DOHH2 (cell line): ENCODE measurements at regions not wholly inside any gene's neighbourhood (a gene's known extent, or its start where the extent isn't known, plus 50 kb on each side); places are given as distances from the start of the nearest gene placed in this dataset.
"Not testable (repeated sequence)": the region's sequence is repeated elsewhere in the genome, so short reads cannot be mapped to it uniquely, and the experiment has no call there.

Experiments
- H3F3A ChIP-seq: fragments of 200-600 bp; sonication (generic), shearing (Covaris generic); 2 replicates; pipeline ENCODE4 v1.6.0; 2016; ENCODE audit warnings: antibody characterized with exemption, mild to moderate bottlenecking; ENCODE audit not compliant: control insufficient read depth, insufficient read depth
- H3K27ac ChIP-seq: fragments of 200-600 bp; sonication (generic); 2 replicates; pipeline ENCODE4 v1.5.1; 2014; ENCODE audit warnings: low read depth, mild to moderate bottlenecking, low read length, moderate library complexity
- H3K27me3 ChIP-seq: fragments of 200-600 bp; sonication (generic); 2 replicates; pipeline ENCODE4 v1.6.1; 2014; ENCODE audit warnings: mild to moderate bottlenecking, low read length, mixed read lengths; ENCODE audit not compliant: control insufficient read depth
- H3K36me3 ChIP-seq: fragments of 200-600 bp; sonication (generic); 2 replicates; pipeline ENCODE4 v1.6.1; 2014; ENCODE audit warnings: mild to moderate bottlenecking, low read length, moderate library complexity, mixed read lengths; ENCODE audit not compliant: control insufficient read depth
- H3K4me1 ChIP-seq: fragments of 200-600 bp; sonication (generic); 2 replicates; pipeline ENCODE4 v1.6.1; 2014; ENCODE audit warnings: mild to moderate bottlenecking, low read length, mixed read lengths; ENCODE audit not compliant: control insufficient read depth
- H3K4me2 ChIP-seq: fragments of 200-600 bp; sonication (generic); 2 replicates; pipeline ENCODE4 v1.6.0; 2014; ENCODE audit warnings: mild to moderate bottlenecking, low read length, moderate library complexity
- H3K4me3 ChIP-seq: fragments of 200-600 bp; sonication (generic); 2 replicates; pipeline ENCODE4 v1.5.1; 2014; ENCODE audit warnings: mild to moderate bottlenecking, low read length, mixed read lengths
- H3K79me2 ChIP-seq: fragments of 200-600 bp; sonication (generic); 2 replicates; pipeline ENCODE4 v1.6.1; 2014; ENCODE audit warnings: mild to moderate bottlenecking, low read length, mixed read lengths; ENCODE audit not compliant: control insufficient read depth
- H3K9me2 ChIP-seq: fragments of 200-600 bp; sonication (generic); replicated peaks from 2 replicates; pipeline ENCODE4 v1.6.1; 2014; ENCODE audit warnings: mild to moderate bottlenecking, low read length, mixed read lengths; ENCODE audit not compliant: control insufficient read depth
- H3K9me3 ChIP-seq: fragments of 200-600 bp; sonication (generic); 2 replicates; pipeline ENCODE4 v1.6.1; 2014; ENCODE audit warnings: antibody characterized with exemption, low read length, mixed read lengths; ENCODE audit not compliant: control insufficient read depth, insufficient read depth
- H4K20me1 ChIP-seq: fragments of 200-600 bp; sonication (generic); 2 replicates; pipeline ENCODE4 v1.6.0; 2014; ENCODE audit warnings: low read depth, mild to moderate bottlenecking, antibody characterized with exemption, low read length, moderate library complexity; ENCODE audit not compliant: control insufficient read depth, insufficient read depth
- TF ChIP-seq, protein P1 (sequence below): fragments of 200-600 bp; sonication (generic); IDR thresholded peaks from one replicate; pipeline ENCODE4 v1.5.1; 2014; ENCODE audit warnings: antibody characterized with exemption, mild to moderate bottlenecking, low read depth, low read length; ENCODE audit not compliant: poor library complexity, severe bottlenecking

DNA sequence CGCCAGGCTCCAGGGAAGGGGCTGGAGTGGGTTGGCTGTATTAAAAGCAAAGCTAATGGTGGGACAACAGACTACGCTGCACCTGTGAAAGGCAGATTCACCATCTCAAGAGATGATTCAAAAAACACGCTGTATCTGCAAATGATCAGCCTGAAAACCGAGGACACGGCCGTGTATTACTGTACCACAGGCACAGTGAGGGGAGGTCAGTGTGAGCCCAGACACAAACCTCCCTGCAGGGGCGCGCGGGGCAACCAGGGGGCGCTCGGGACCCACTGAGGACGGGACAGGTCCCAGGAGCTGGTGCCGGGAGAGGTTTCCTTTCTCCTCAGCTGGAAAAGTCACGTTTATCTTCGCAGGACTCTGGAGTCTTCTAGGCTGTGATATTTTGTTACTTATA lies 239.4 kb upstream of the TP53TG3 start:
- H3K4me2 ChIP-seq, H3K27me3 ChIP-seq, H4K20me1 ChIP-seq, H3K4me3 ChIP-seq, H3K9me3 ChIP-seq, H3K4me1 ChIP-seq, H3K36me3 ChIP-seq, H3K79me2 ChIP-seq, H3K9me2 ChIP-seq, H3F3A ChIP-seq, H3K27ac ChIP-seq: not testable (repeated sequence)

DNA sequence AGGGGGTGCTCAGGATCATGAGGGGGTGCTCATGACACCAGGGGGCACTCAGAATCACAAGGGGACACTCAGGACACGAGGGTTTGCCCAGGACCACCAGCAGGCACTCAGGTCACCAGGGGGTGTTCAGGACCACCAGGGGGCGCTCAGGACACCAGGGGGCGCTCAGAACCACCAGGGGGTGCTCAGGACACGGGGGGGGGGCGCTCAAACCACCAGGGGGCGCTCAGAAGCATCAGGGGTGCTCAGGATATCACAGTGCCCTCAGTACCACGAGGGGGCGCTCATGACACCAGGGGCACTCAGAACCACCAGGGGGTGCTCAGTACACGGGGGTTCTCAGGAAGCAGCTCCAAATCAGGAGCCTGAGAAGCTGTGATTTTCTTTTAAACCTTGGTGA lies 221.8 kb upstream of the TP53TG3 start:
- not testable (repeated sequence) for H3K4me1 ChIP-seq, H3K79me2 ChIP-seq, H3K9me3 ChIP-seq, H3K9me2 ChIP-seq, H3K4me2 ChIP-seq, H3K36me3 ChIP-seq, H3K4me3 ChIP-seq, H4K20me1 ChIP-seq, H3F3A ChIP-seq, H3K27me3 ChIP-seq, H3K27ac ChIP-seq
- TF ChIP-seq, protein P1, sequence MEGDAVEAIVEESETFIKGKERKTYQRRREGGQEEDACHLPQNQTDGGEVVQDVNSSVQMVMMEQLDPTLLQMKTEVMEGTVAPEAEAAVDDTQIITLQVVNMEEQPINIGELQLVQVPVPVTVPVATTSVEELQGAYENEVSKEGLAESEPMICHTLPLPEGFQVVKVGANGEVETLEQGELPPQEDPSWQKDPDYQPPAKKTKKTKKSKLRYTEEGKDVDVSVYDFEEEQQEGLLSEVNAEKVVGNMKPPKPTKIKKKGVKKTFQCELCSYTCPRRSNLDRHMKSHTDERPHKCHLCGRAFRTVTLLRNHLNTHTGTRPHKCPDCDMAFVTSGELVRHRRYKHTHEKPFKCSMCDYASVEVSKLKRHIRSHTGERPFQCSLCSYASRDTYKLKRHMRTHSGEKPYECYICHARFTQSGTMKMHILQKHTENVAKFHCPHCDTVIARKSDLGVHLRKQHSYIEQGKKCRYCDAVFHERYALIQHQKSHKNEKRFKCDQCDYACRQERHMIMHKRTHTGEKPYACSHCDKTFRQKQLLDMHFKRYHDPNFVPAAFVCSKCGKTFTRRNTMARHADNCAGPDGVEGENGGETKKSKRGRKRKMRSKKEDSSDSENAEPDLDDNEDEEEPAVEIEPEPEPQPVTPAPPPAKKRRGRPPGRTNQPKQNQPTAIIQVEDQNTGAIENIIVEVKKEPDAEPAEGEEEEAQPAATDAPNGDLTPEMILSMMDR, result peak; percentile 68

DNA sequence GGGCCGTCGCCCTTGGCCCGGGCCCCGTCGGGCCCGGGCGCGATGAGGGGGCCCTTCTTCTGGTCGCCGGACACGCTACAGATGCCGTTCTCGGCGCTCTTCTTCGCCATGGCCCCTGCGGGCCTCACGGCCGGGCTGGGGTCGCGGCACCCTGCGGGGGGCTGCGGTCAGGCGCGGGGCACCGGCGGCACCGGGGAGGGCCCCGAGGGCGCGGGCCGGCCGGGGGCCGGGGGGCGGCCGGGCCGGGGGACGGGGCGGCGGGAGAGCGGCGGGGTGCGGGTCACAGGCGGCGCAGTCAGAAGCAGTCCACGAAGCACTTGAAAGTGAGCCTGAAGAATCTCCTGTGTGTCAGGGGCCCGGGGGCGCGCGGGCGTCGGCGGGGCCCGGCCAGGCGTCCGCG lies 209.4 kb upstream of the TP53TG3 start:
- H3K27me3 ChIP-seq, H3F3A ChIP-seq, H3K4me2 ChIP-seq, H3K9me2 ChIP-seq, H3K4me3 ChIP-seq, H3K79me2 ChIP-seq, H3K27ac ChIP-seq, H3K4me1 ChIP-seq, H3K36me3 ChIP-seq, H4K20me1 ChIP-seq, H3K9me3 ChIP-seq: not testable (repeated sequence)

DNA sequence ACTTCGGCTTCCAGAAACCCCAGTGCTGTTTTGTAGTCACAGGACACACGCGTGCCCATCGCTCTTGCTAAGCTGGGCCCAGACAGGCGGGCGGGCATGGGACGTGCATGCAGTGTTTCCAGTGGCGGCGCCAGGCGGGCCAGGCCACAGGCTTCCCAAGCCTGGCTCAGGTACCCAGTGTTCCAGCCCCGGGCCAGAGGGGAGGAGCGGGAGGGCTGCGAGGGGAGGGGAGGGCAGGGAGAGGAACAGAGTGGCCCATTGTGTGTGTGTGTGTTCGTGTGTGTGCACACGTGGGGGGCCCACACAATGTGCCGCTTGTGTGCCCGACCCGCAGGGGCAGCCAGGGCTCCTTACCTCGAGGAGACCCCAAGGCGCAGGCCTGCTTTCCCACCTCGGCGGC lies 208.6 kb upstream of the TP53TG3 start:
- not testable (repeated sequence) for H3K27ac ChIP-seq

DNA sequence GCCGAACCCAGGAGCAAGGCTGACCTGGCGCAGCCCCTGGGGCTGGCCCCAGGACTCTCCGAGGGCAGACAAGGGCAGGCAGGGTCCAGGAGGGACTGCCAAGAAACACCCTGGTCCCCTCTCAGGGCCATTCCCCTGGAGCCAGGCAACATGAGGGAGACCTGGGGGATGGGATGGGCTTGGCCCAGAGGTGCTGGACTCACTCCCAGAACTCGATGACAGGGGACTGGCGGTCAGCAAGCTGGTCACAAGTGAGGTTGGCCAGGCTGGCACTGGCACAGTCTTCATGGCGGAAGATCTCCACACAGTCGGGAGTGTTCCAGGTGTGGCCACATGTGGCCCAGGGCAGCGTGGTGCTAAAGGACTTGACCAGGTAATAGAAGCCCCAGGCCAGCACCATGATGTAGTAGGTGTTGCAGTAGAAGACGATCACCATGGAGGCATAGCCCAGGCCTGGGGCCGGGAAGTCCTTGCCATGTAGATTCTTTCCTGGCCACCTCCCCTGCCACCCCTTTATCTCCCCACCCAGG lies 206.4 kb upstream of the TP53TG3 start:
- not testable (repeated sequence) for H3K4me1 ChIP-seq, H3K4me3 ChIP-seq, H3K79me2 ChIP-seq, H3K36me3 ChIP-seq, H4K20me1 ChIP-seq, H3K4me2 ChIP-seq, H3F3A ChIP-seq, H3K27ac ChIP-seq, H3K9me3 ChIP-seq, H3K27me3 ChIP-seq, H3K9me2 ChIP-seq

More for the DNA sequence above, 208.6 kb upstream of the TP53TG3 start:
- H3K4me3 ChIP-seq, H3K4me1 ChIP-seq, H3K27me3 ChIP-seq, H3K36me3 ChIP-seq, H3K9me3 ChIP-seq, H3K9me2 ChIP-seq, H4K20me1 ChIP-seq, H3F3A ChIP-seq, H3K79me2 ChIP-seq, H3K4me2 ChIP-seq: not testable (repeated sequence)

DNA sequence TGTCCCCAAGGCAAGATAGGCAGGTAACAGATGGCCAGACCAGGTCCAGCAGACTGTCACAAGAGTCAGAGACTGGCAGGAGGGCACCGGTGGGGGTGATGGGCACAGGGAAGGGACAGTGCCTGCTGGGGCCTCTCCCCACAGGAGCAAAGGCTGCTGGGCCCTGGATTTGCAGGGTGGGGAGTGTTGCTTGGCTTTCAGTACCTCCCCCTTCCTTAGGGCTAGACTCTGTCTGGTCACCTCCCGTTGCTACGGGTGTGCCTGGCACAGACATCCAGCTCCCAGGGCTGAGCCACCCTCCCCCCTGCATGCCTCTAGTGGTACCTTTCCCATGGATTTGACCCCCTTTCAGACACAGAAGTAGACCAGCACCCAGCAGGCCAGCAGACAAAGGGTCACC lies 205.7 kb upstream of the TP53TG3 start:
- not testable (repeated sequence) for H3K4me2 ChIP-seq, H3K9me2 ChIP-seq, H3K4me3 ChIP-seq, H3F3A ChIP-seq, H3K9me3 ChIP-seq, H3K79me2 ChIP-seq, H4K20me1 ChIP-seq, H3K27me3 ChIP-seq, H3K27ac ChIP-seq, H3K36me3 ChIP-seq, H3K4me1 ChIP-seq

DNA sequence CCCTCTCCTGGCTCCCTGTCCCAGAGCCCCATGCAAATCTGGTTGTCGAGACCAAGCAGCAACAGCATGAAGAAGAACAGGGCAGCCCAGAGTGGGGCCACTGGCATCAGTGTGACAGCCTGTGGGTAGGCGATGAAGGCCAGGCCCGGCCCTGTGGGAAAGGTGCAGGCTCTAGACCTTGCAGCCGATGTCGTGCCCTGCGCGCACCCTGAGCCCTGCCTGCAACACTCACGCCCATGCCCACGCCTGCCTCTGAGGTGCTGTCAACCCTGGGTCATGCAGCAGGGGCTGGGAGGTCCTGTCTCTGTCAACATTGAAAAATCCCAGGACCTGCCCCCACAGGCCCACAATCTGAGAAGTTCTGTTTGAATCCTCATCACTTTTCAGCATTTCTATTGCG lies 204.0 kb upstream of the TP53TG3 start:
- not testable (repeated sequence) for H3K4me3 ChIP-seq, H4K20me1 ChIP-seq, H3K9me3 ChIP-seq, H3K27me3 ChIP-seq, H3K9me2 ChIP-seq, H3K4me2 ChIP-seq, H3F3A ChIP-seq, H3K4me1 ChIP-seq, H3K27ac ChIP-seq, H3K36me3 ChIP-seq, H3K79me2 ChIP-seq

DNA sequence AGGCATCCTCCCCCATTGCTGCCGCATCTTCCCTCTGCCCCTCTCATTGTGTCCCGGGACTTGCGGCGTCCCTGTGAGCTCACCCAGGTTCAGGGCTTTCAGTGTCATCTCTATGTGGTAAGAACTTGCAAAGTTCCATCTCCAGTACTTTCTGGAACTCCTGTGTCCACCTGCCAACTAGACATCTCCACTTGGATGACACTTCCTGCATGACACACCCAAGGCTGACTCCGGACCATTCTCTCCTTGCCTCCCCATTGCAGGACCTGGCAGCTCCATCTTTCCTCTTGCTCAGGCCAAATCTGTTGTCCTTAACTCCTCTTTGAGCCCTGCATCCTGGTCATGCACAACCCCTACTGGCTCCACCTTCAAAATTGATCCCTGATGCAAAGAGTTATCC lies 200.8 kb upstream of the TP53TG3 start:
- not testable (repeated sequence) for H3K27me3 ChIP-seq, H3K9me3 ChIP-seq, H3K4me1 ChIP-seq

More for the DNA sequence above, 200.8 kb upstream of the TP53TG3 start:
- not testable (repeated sequence) for H3K9me2 ChIP-seq, H3F3A ChIP-seq, H3K36me3 ChIP-seq, H3K27ac ChIP-seq, H3K79me2 ChIP-seq, H4K20me1 ChIP-seq, H3K4me2 ChIP-seq, H3K4me3 ChIP-seq
